Loucy (cell line): ENCODE measurements at regions not wholly inside any gene's neighbourhood (a gene's known extent, or its start where the extent isn't known, plus 50 kb on each side); places are given as distances from the start of the nearest gene placed in this dataset.

Experiments
- H2AFZ ChIP-seq: fragments of 200-600 bp; sonication (generic); 2 replicates; pipeline ENCODE4 v1.6.0; 2016; ENCODE audit warnings: antibody characterized with exemption, mild to moderate bottlenecking, low read length, moderate library complexity
- H3F3A ChIP-seq: fragments of 200-600 bp; 2 replicates; pipeline ENCODE4 v1.6.0; 2016; ENCODE audit warnings: antibody characterized with exemption, low read depth, mild to moderate bottlenecking
- H3K27me3 ChIP-seq: fragments of 200-600 bp; sonication (generic); 2 replicates; pipeline ENCODE4 v1.6.1; 2014; ENCODE audit warnings: low read length, mild to moderate bottlenecking; ENCODE audit not compliant: insufficient read depth, poor library complexity, severe bottlenecking
- H3K36me3 ChIP-seq: fragments of 200-600 bp; sonication (generic); 2 replicates; pipeline ENCODE4 v1.6.1; 2016; ENCODE audit warnings: low read length; ENCODE audit not compliant: insufficient read depth
- H3K4me1 ChIP-seq: fragments of 200-600 bp; sonication (generic); 2 replicates; pipeline ENCODE4 v1.5.1; 2014; ENCODE audit warnings: low read length, mild to moderate bottlenecking; ENCODE audit not compliant: insufficient read depth, poor library complexity, severe bottlenecking
- H3K4me2 ChIP-seq: fragments of 200-600 bp; sonication (generic); 2 replicates; pipeline ENCODE4 v1.6.0; 2014; ENCODE audit warnings: antibody characterized with exemption, low read length, low read depth, mild to moderate bottlenecking; ENCODE audit not compliant: poor library complexity, severe bottlenecking
- H3K4me3 ChIP-seq: fragments of 200-600 bp; sonication (generic); 2 replicates; pipeline ENCODE4 v1.5.1; 2014; ENCODE audit warnings: low read length, mild to moderate bottlenecking, mixed read lengths; ENCODE audit not compliant: poor library complexity, severe bottlenecking
- H3K79me2 ChIP-seq: fragments of 200-600 bp; sonication (generic); 2 replicates; pipeline ENCODE4 v1.6.1; 2014; ENCODE audit warnings: low read length; ENCODE audit not compliant: insufficient read depth
- H3K9ac ChIP-seq: fragments of 200-600 bp; sonication (generic); 2 replicates; pipeline ENCODE4 v1.6.0; 2014; ENCODE audit warnings: mild to moderate bottlenecking, low read depth, low read length, moderate library complexity; ENCODE audit not compliant: poor library complexity, severe bottlenecking
- H3K9me2 ChIP-seq: fragments of 200-600 bp; sonication (generic); replicated peaks from 2 replicates; pipeline ENCODE4 v1.6.1; 2016; ENCODE audit warnings: low read depth, low read length, mixed read lengths
- H3K9me3 ChIP-seq: fragments of 200-600 bp; sonication (generic); 2 replicates; pipeline ENCODE4 v1.6.1; 2014; ENCODE audit warnings: mild to moderate bottlenecking, antibody characterized with exemption, low read length, low read depth; ENCODE audit not compliant: insufficient read depth
- H4K20me1 ChIP-seq: fragments of 200-600 bp; sonication (generic); 2 replicates; pipeline ENCODE4 v1.6.0; 2014; ENCODE audit warnings: antibody characterized with exemption, low read length, mild to moderate bottlenecking; ENCODE audit not compliant: insufficient read depth, poor library complexity, severe bottlenecking
- CTCF ChIP-seq: fragments of 200-600 bp; sonication (generic); conservative IDR thresholded peaks from 2 replicates; pipeline ENCODE4 v1.5.1; 2014; ENCODE audit warnings: mild to moderate bottlenecking, antibody characterized with exemption, low read length
- EZH2phosphoT487 ChIP-seq: fragments of 200-600 bp; IDR thresholded peaks from 2 replicates; pipeline ENCODE4 v1.6.1; 2018; ENCODE audit warnings: antibody characterized with exemption, mild to moderate bottlenecking, moderate library complexity, borderline replicate concordance

GRCh38 chr10:128277267-128277840 lies 151.1 kb upstream of the MKI67 start:
- H3K9me3 ChIP-seq, result no peaks in the 10 kb centered on the region
- H3K9me2 ChIP-seq, result no peaks in the 10 kb centered on the region
- H4K20me1 ChIP-seq, result no peaks in the 10 kb centered on the region
- no peak overlapping the region for H3K4me2 ChIP-seq
- no peaks in the 10 kb centered on the region for H3F3A ChIP-seq
- H2AFZ ChIP-seq, result no peak overlapping the region
- no peaks in the 10 kb centered on the region for H3K27me3 ChIP-seq
- no peaks in the 10 kb centered on the region for H3K79me2 ChIP-seq
- no peaks in the 10 kb centered on the region for H3K36me3 ChIP-seq
- H3K4me1 ChIP-seq, result peaks cover 70% of the 10 kb centered on the region
- no peak overlapping the region for H3K9ac ChIP-seq
- TF ChIP-seq EZH2phosphoT487, result no peak
- no peak for TF ChIP-seq CTCF
- no peak overlapping the region for H3K4me3 ChIP-seq

GRCh38 chr10:128278362-128278761 lies 152.1 kb upstream of the MKI67 start:
- TF ChIP-seq EZH2phosphoT487 (no peak), CTCF (no peak)
- no peaks in the 10 kb centered on the region for H4K20me1 ChIP-seq

DNA sequence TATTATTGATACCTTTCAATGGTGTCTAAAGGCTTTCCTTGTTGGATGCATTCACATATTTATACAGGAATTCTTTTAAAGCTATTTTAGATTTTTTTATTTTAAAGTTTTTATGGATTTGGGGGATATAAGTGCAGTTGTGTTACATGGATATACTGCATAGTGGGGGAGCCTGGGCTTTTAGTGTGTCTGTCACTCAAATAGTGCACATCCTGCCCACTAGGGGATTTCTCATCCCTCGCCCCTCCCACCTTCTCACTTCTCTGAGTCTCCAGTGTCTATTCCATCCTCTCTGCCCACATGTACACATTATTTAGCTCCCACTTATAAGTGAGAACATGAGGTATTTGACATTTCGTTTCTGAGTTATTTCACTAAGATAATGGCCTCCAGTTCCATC lies 154.0 kb upstream of the MKI67 start:
- H3K27me3 ChIP-seq, result no peaks in the 10 kb centered on the region
- H4K20me1 ChIP-seq, result no peaks in the 10 kb centered on the region
- H3K4me3 ChIP-seq, result no peak overlapping the region
- no peaks in the 10 kb centered on the region for H3K9me3 ChIP-seq
- H3K4me1 ChIP-seq, result peaks cover 46% of the 10 kb centered on the region
- no peaks in the 10 kb centered on the region for H3F3A ChIP-seq
- H3K4me2 ChIP-seq, result peak overlapping the region; percentile 31
- H3K9me2 ChIP-seq, result no peaks in the 10 kb centered on the region
- no peak overlapping the region for H2AFZ ChIP-seq
- no peaks in the 10 kb centered on the region for H3K36me3 ChIP-seq
- no peak overlapping the region for H3K9ac ChIP-seq
- TF ChIP-seq EZH2phosphoT487 (no peak), CTCF (no peak; the same call in 1 of the 2 replicates)
- H3K79me2 ChIP-seq, result no peaks in the 10 kb centered on the region

More at GRCh38 chr10:128278362-128278761, 152.1 kb upstream of the MKI67 start:
- Histone ChIP-seq H3K9ac (no peak overlapping the region), H3K79me2 (no peaks in the 10 kb centered on the region), H3F3A (no peaks in the 10 kb centered on the region), H3K4me3 (no peak overlapping the region), H3K36me3 (no peaks in the 10 kb centered on the region), H3K9me3 (no peaks in the 10 kb centered on the region), H3K4me2 (no peak overlapping the region), H3K9me2 (no peaks in the 10 kb centered on the region), H3K27me3 (no peaks in the 10 kb centered on the region), H3K4me1 (peaks cover 64% of the 10 kb centered on the region), H2AFZ (no peak overlapping the region)
